RKO (cell line): ENCODE measurements at regions not wholly inside any gene's neighbourhood (a gene's known extent, or its start where the extent isn't known, plus 50 kb on each side); places are given as distances from the start of the nearest gene placed in this dataset.

Source experiments
- DNase-seq: peaks from one replicate; pipeline ENCODE4 v3.0.0-alpha.2; 2016; ENCODE audit warnings: low spot score

GRCh38 chr21:38151021-38151645 is 105.7 kb upstream of the KCNJ15 start:
- no peak for DNase-seq

- DNase-seq = no peak
These were observed 100.6 kb upstream of the KCNJ15 start for GRCh38 chr21:38156200-38156599.

GRCh38 chr21:38159355-38159754 is 97.4 kb upstream of the KCNJ15 start:
- peak; percentile 71 for DNase-seq

GRCh38 chr21:38165466-38166172 is 91.2 kb upstream of the KCNJ15 start:
- no peak for DNase-seq

- no peak for DNase-seq
These were observed 90.6 kb upstream of the KCNJ15 start for GRCh38 chr21:38166173-38166535.

- DNase-seq = no peak
These were observed 89.4 kb upstream of the KCNJ15 start for GRCh38 chr21:38167345-38167744.

GRCh38 chr21:38170283-38170682 is 86.5 kb upstream of the KCNJ15 start:
- DNase-seq = no peak

GRCh38 chr21:38170704-38171682 is 85.8 kb upstream of the KCNJ15 start:
- peak; percentile 6 for DNase-seq

- DNase-seq = no peak
These were observed 85.0 kb upstream of the KCNJ15 start for GRCh38 chr21:38171723-38172344.

- no peak for DNase-seq
These were observed 83.3 kb upstream of the KCNJ15 start for GRCh38 chr21:38173276-38174035.

GRCh38 chr21:38175306-38175705 is 81.5 kb upstream of the KCNJ15 start:
- no peak for DNase-seq

- no peak for DNase-seq
These were observed 78.7 kb upstream of the KCNJ15 start for GRCh38 chr21:38177919-38178652.

- DNase-seq = no peak
These were observed 77.9 kb upstream of the KCNJ15 start for GRCh38 chr21:38178653-38179470.

GRCh38 chr21:38179511-38179910 is 77.3 kb upstream of the KCNJ15 start:
- no peak for DNase-seq

- no peak for DNase-seq
These were observed 75.7 kb upstream of the KCNJ15 start for GRCh38 chr21:38181096-38181495.

GRCh38 chr21:38182370-38182985 is 74.3 kb upstream of the KCNJ15 start:
- no peak for DNase-seq

- no peak for DNase-seq
These were observed 72.8 kb upstream of the KCNJ15 start for GRCh38 chr21:38183961-38184360.

GRCh38 chr21:38186661-38187270 is 70.0 kb upstream of the KCNJ15 start:
- DNase-seq = no peak

- DNase-seq = no peak
These were observed 68.8 kb upstream of the KCNJ15 start for GRCh38 chr21:38188037-38188436.
